Esophagus muscularis mucosa (tissue), 4 donors: ENCODE measurements at regions not wholly inside any gene's neighbourhood (a gene's known extent, or its start where the extent isn't known, plus 50 kb on each side); places are given as distances from the start of the nearest gene placed in this dataset.

Experiments used
- CTCF ChIP-seq, 3 experiments: fragments of 200-600 bp in 2 of 3; fragments of 450-650 bp in 1 of 3; sonication (generic) in 2 of 3; IDR thresholded peaks; one replicate each; pipeline ENCODE4 v1.5.1; 2017 to 2019; ENCODE audit warnings: antibody characterized with exemption in 3 of 3, mild to moderate bottlenecking in 2 of 3, moderate library complexity in 1 of 3
- EP300 ChIP-seq: sonication (generic); formaldehyde crosslinking; IDR thresholded peaks from one replicate; pipeline ENCODE4 v1.6.1; 2017; ENCODE audit warnings: antibody characterized with exemption
- POLR2A ChIP-seq: fragments of 450-650 bp; IDR thresholded peaks from one replicate; pipeline ENCODE4 v1.6.1; 2017; ENCODE audit warnings: antibody characterized with exemption, moderate library complexity, mild to moderate bottlenecking, low read depth
- POLR2AphosphoS5 ChIP-seq, 2 donors: sonication (generic); formaldehyde crosslinking; IDR thresholded peaks; one replicate each; pipeline ENCODE4 v1.6.1; 2017; ENCODE audit warnings: antibody characterized with exemption in 2 of 2

- TF ChIP-seq CTCF (IDR thresholded peaks at IDR 0.05) (no peak), POLR2A (no peak), POLR2AphosphoS5 (IDR thresholded peaks at IDR 0.05) (no peak), EP300 (no peak)
These were observed 873.8 kb downstream of the BRD1 start for GRCh38 chr22:48953830-48954229.
